Renal pelvis (tissue), 1 donor: ENCODE measurements at regions not wholly inside any gene's neighbourhood (a gene's known extent, or its start where the extent isn't known, plus 50 kb on each side); places are given as distances from the start of the nearest gene placed in this dataset.

Source experiments
- DNase-seq: peaks from one replicate; pipeline ENCODE4 v3.0.0-alpha.2; 2013

- no peak for DNase-seq
These were observed 50.0 kb upstream of the SYNPR start for GRCh38 chr3:63228087-63228486.
